ENCODE measurements at regions not wholly inside any gene's neighbourhood (a gene's known extent, or its start where the extent isn't known, plus 50 kb on each side); places are given as distances from the start of the nearest gene placed in this dataset.

GRCh38 chr9:80931163-80931562, 758.2 kb downstream of the TLE1 start (continued):
- no peak for TF ChIP-seq GABPA (IDR thresholded peaks at IDR 0.05; ENCODE audit: borderline replicate concordance, insufficient read depth, low read length)
- no peak for TF ChIP-seq GTF2F1 (IDR thresholded peaks at IDR 0.05; ENCODE audit: borderline replicate concordance, low read depth, low read length)
- no peak for TF ChIP-seq RNF2 (IDR thresholded peaks at IDR 0.05; ENCODE audit: borderline replicate concordance, low read depth, low read length, missing control alignments, poor library complexity, severe bottlenecking)
- no peak for TF ChIP-seq KDM5A (IDR thresholded peaks at IDR 0.05; ENCODE audit: low read length)
